ENCODE measurements at regions not wholly inside any gene's neighbourhood (a gene's known extent, or its start where the extent isn't known, plus 50 kb on each side); places are given as distances from the start of the nearest gene placed in this dataset.

GRCh38 chr4:81355136-81355535, 116.6 kb downstream of the RASGEF1B start:
- no peak for TF ChIP-seq CTCF (IDR thresholded peaks at IDR 0.05; ENCODE audit: low read depth, low read length)
- H3K4me3 ChIP-seq (ENCODE audit: low read depth, low read length): no peak overlapping the region

- TF ChIP-seq CTCF (IDR thresholded peaks at IDR 0.05; ENCODE audit: low read depth, low read length): no peak
- H3K4me3 ChIP-seq (ENCODE audit: low read depth, low read length): no peak overlapping the region
These were observed 117.8 kb downstream of the RASGEF1B start for GRCh38 chr4:81353861-81354260.

GRCh38 chr4:81352446-81352835, 119.3 kb downstream of the RASGEF1B start:
- no peak overlapping the region for H3K4me3 ChIP-seq (ENCODE audit: low read depth, low read length)
- no peak for TF ChIP-seq CTCF (IDR thresholded peaks at IDR 0.05; ENCODE audit: low read depth, low read length)

GRCh38 chr4:81351654-81352445, 119.9 kb downstream of the RASGEF1B start:
- TF ChIP-seq CTCF (IDR thresholded peaks at IDR 0.05; ENCODE audit: low read depth, low read length): peak; percentile 78
- no peak overlapping the region for H3K4me3 ChIP-seq (ENCODE audit: low read depth, low read length)

GRCh38 chr4:81350040-81350439, 121.7 kb downstream of the RASGEF1B start:
- H3K4me3 ChIP-seq (ENCODE audit: low read depth, low read length): no peak overlapping the region
- no peak for TF ChIP-seq CTCF (IDR thresholded peaks at IDR 0.05; ENCODE audit: low read depth, low read length)

GRCh38 chr4:81348778-81349094, 123.0 kb downstream of the RASGEF1B start:
- no peak overlapping the region for H3K4me3 ChIP-seq (ENCODE audit: low read depth, low read length)
- no peak for TF ChIP-seq CTCF (IDR thresholded peaks at IDR 0.05; ENCODE audit: low read depth, low read length)

- no peak overlapping the region for H3K4me3 ChIP-seq (ENCODE audit: low read depth, low read length)
- TF ChIP-seq CTCF (IDR thresholded peaks at IDR 0.05; ENCODE audit: low read depth, low read length): no peak
These were observed 123.5 kb downstream of the RASGEF1B start for GRCh38 chr4:81348086-81348777.
